Esophagus squamous epithelium (tissue), 4 donors: ENCODE measurements at regions not wholly inside any gene's neighbourhood (a gene's known extent, or its start where the extent isn't known, plus 50 kb on each side); places are given as distances from the start of the nearest gene placed in this dataset.

Experiments used
- CTCF ChIP-seq, 6 experiments: fragments of 450-650 bp in 4 of 6; fragments of 200-600 bp in 2 of 6; sonication (generic) in 2 of 6; IDR thresholded peaks; one replicate each; pipeline ENCODE4 v1.5.1; 2016 to 2019; ENCODE audit warnings: antibody characterized with exemption in 6 of 6, mild to moderate bottlenecking in 4 of 6, moderate library complexity in 4 of 6
- POLR2A ChIP-seq, 4 donors: fragments of 450-650 bp; IDR thresholded peaks; one replicate each; pipeline ENCODE4 v1.6.1; 2017; ENCODE audit warnings: antibody characterized with exemption in 4 of 4, mild to moderate bottlenecking in 4 of 4, moderate library complexity in 3 of 4

GRCh38 chr9:40911647-40912046 is 216.8 kb downstream of the FOXD4L6 start:
- no peak for TF ChIP-seq CTCF (IDR thresholded peaks at IDR 0.05)
- TF ChIP-seq POLR2A (IDR thresholded peaks at IDR 0.05): no peak
